Erythroblast (primary cell): ENCODE measurements at regions not wholly inside any gene's neighbourhood (a gene's known extent, or its start where the extent isn't known, plus 50 kb on each side); places are given as distances from the start of the nearest gene placed in this dataset.

Experiments used
- GATA1 ChIP-seq: IDR thresholded peaks from 2 replicates; pipeline ENCODE4 v1.6.1; 2011; ENCODE audit warnings: low read depth, mild to moderate bottlenecking, control low read depth, low read length, moderate library complexity
- POLR2A ChIP-seq: IDR thresholded peaks from 2 replicates; pipeline ENCODE4 v1.6.1; 2011; ENCODE audit warnings: mild to moderate bottlenecking, low read length

GRCh38 chr9:13412331-13412730 lies 132.8 kb upstream of the MPDZ start:
- TF ChIP-seq POLR2A, result no peak
- no peak for TF ChIP-seq GATA1
